A549 (cell line): ENCODE measurements at regions not wholly inside any gene's neighbourhood (a gene's known extent, or its start where the extent isn't known, plus 50 kb on each side); places are given as distances from the start of the nearest gene placed in this dataset.

Source experiments
- BHLHE40 ChIP-seq: IDR thresholded peaks from 2 replicates; pipeline ENCODE4 v1.6.1; 2012; ENCODE audit warnings: low read depth, low read length, inconsistent platforms
- CEBPB ChIP-seq, 2 experiments: fragments of >200 bp in 1 of 2; sonication (Bioruptor Twin) in 1 of 2; formaldehyde crosslinking in 1 of 2; IDR thresholded peaks; 2 replicates each; pipeline ENCODE4 v1.6.1; 2012 to 2016
- EP300 ChIP-seq, 2 experiments: fragments of >200 bp; sonication (Bioruptor Twin); formaldehyde crosslinking; IDR thresholded peaks; 2 replicates in 1 of 2; 3 replicates in 1 of 2; pipeline ENCODE4 v1.6.1; 2016 to 2017
- HOXB5 ChIP-seq: fragments of 250-450 bp; sonication (Bioruptor Pico); IDR thresholded peaks from 2 replicates; pipeline ENCODE4 v1.5.0; 2020; ENCODE audit warnings: mild to moderate bottlenecking, moderate library complexity
- MAX ChIP-seq: IDR thresholded peaks from 2 replicates; pipeline ENCODE4 v1.6.1; 2012
- POLR2A ChIP-seq: IDR thresholded peaks from 2 replicates; pipeline ENCODE4 v1.6.1; 2012; ENCODE audit warnings: mild to moderate bottlenecking, low read length
- POLR2AphosphoS2 ChIP-seq: conservative IDR thresholded peaks from 2 replicates; pipeline ENCODE4 v1.6.1; 2012; ENCODE audit warnings: low read length, improper control_type of control experiment, inconsistent platforms
- SREBF2 ChIP-seq: fragments of 450-650 bp; IDR thresholded peaks from 2 replicates; pipeline ENCODE4 v1.6.1; 2014; ENCODE audit warnings: mild to moderate bottlenecking, moderate library complexity
- TF ChIP-seq, protein P1 (sequence below): fragments of >200 bp; sonication (Bioruptor Twin); formaldehyde crosslinking; IDR thresholded peaks from 3 replicates; pipeline ENCODE4 v1.5.1; 2016
- TF ChIP-seq, protein P2 (sequence below): fragments of 200-600 bp; sonication (generic); IDR thresholded peaks from 2 replicates; pipeline ENCODE4 v1.6.1; 2016; ENCODE audit warnings: antibody characterized with exemption, mild to moderate bottlenecking, moderate library complexity
- TF ChIP-seq, protein P3 (sequence below): fragments of 450-650 bp; IDR thresholded peaks from 2 replicates; pipeline ENCODE4 v1.6.1; 2014; ENCODE audit warnings: antibody characterized with exemption
- TF ChIP-seq, protein P4 (sequence below): fragments of 250-450 bp; sonication (Bioruptor Pico); IDR thresholded peaks from 2 replicates; pipeline ENCODE4 v1.5.0; 2021; ENCODE audit warnings: mild to moderate bottlenecking, moderate library complexity, borderline replicate concordance
- TF ChIP-seq, protein P5 (sequence below): fragments of 150-350 bp; IDR thresholded peaks from 2 replicates; pipeline ENCODE4 v1.6.1; 2014; ENCODE audit warnings: low read depth, mild to moderate bottlenecking, low read length

DNA sequence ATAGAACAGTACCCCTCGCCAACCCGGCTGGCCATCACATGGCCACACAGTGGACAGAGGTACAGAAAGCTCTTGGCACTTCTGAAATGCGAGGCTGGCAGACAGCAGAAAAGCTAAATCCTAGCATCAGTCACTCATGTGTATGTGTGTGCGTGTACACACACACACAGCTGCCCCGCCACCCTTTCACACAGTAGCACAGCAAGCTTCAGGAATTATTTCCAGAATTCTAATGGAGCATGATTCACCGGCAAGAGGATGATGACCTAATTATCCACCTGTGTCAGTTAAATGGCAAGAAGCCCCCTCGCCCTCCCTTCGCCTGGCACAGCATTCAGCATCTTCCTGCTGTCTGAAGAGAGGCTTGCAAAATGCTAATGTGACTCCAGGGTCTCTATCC, 336.0 kb downstream of the SHANK2 start:
- TF ChIP-seq POLR2A (no peak), EP300 (IDR thresholded peaks at IDR 0.05) (no peak), SREBF2 (no peak), BHLHE40 (no peak), HOXB5 (CRISPR knock-in tag) (no peak), MAX (no peak), CEBPB (IDR thresholded peaks at IDR 0.05) (no peak), POLR2AphosphoS2 (no peak)
- TF ChIP-seq, protein P1, sequence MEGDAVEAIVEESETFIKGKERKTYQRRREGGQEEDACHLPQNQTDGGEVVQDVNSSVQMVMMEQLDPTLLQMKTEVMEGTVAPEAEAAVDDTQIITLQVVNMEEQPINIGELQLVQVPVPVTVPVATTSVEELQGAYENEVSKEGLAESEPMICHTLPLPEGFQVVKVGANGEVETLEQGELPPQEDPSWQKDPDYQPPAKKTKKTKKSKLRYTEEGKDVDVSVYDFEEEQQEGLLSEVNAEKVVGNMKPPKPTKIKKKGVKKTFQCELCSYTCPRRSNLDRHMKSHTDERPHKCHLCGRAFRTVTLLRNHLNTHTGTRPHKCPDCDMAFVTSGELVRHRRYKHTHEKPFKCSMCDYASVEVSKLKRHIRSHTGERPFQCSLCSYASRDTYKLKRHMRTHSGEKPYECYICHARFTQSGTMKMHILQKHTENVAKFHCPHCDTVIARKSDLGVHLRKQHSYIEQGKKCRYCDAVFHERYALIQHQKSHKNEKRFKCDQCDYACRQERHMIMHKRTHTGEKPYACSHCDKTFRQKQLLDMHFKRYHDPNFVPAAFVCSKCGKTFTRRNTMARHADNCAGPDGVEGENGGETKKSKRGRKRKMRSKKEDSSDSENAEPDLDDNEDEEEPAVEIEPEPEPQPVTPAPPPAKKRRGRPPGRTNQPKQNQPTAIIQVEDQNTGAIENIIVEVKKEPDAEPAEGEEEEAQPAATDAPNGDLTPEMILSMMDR: no peak
- TF ChIP-seq, protein P2, sequence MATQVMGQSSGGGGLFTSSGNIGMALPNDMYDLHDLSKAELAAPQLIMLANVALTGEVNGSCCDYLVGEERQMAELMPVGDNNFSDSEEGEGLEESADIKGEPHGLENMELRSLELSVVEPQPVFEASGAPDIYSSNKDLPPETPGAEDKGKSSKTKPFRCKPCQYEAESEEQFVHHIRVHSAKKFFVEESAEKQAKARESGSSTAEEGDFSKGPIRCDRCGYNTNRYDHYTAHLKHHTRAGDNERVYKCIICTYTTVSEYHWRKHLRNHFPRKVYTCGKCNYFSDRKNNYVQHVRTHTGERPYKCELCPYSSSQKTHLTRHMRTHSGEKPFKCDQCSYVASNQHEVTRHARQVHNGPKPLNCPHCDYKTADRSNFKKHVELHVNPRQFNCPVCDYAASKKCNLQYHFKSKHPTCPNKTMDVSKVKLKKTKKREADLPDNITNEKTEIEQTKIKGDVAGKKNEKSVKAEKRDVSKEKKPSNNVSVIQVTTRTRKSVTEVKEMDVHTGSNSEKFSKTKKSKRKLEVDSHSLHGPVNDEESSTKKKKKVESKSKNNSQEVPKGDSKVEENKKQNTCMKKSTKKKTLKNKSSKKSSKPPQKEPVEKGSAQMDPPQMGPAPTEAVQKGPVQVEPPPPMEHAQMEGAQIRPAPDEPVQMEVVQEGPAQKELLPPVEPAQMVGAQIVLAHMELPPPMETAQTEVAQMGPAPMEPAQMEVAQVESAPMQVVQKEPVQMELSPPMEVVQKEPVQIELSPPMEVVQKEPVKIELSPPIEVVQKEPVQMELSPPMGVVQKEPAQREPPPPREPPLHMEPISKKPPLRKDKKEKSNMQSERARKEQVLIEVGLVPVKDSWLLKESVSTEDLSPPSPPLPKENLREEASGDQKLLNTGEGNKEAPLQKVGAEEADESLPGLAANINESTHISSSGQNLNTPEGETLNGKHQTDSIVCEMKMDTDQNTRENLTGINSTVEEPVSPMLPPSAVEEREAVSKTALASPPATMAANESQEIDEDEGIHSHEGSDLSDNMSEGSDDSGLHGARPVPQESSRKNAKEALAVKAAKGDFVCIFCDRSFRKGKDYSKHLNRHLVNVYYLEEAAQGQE: no peak
- TF ChIP-seq, protein P3, sequence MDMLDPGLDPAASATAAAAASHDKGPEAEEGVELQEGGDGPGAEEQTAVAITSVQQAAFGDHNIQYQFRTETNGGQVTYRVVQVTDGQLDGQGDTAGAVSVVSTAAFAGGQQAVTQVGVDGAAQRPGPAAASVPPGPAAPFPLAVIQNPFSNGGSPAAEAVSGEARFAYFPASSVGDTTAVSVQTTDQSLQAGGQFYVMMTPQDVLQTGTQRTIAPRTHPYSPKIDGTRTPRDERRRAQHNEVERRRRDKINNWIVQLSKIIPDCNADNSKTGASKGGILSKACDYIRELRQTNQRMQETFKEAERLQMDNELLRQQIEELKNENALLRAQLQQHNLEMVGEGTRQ: no peak
- TF ChIP-seq, protein P4, sequence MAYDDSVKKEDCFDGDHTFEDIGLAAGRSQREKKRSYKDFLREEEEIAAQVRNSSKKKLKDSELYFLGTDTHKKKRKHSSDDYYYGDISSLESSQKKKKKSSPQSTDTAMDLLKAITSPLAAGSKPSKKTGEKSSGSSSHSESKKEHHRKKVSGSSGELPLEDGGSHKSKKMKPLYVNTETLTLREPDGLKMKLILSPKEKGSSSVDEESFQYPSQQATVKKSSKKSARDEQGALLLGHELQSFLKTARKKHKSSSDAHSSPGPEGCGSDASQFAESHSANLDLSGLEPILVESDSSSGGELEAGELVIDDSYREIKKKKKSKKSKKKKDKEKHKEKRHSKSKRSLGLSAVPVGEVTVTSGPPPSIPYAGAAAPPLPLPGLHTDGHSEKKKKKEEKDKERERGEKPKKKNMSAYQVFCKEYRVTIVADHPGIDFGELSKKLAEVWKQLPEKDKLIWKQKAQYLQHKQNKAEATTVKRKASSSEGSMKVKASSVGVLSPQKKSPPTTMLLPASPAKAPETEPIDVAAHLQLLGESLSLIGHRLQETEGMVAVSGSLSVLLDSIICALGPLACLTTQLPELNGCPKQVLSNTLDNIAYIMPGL (CRISPR knock-in tag): no peak
- TF ChIP-seq, protein P5, sequence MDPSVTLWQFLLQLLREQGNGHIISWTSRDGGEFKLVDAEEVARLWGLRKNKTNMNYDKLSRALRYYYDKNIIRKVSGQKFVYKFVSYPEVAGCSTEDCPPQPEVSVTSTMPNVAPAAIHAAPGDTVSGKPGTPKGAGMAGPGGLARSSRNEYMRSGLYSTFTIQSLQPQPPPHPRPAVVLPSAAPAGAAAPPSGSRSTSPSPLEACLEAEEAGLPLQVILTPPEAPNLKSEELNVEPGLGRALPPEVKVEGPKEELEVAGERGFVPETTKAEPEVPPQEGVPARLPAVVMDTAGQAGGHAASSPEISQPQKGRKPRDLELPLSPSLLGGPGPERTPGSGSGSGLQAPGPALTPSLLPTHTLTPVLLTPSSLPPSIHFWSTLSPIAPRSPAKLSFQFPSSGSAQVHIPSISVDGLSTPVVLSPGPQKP: no peak
